GM12891 (cell line): ENCODE measurements at regions not wholly inside any gene's neighbourhood (a gene's known extent, or its start where the extent isn't known, plus 50 kb on each side); places are given as distances from the start of the nearest gene placed in this dataset.

Experiments
- POLR2A ChIP-seq: IDR thresholded peaks from 2 replicates; pipeline ENCODE4 v1.6.1; 2011; ENCODE audit warnings: low read depth, low read length, control low read depth
- POLR2AphosphoS5 ChIP-seq: IDR thresholded peaks from 2 replicates; pipeline ENCODE4 v1.6.1; 2011; ENCODE audit warnings: low read depth, low read length, control low read depth
- SPI1 ChIP-seq: IDR thresholded peaks from 2 replicates; pipeline ENCODE4 v1.6.1; 2011; ENCODE audit warnings: low read depth, low read length, control low read depth

DNA sequence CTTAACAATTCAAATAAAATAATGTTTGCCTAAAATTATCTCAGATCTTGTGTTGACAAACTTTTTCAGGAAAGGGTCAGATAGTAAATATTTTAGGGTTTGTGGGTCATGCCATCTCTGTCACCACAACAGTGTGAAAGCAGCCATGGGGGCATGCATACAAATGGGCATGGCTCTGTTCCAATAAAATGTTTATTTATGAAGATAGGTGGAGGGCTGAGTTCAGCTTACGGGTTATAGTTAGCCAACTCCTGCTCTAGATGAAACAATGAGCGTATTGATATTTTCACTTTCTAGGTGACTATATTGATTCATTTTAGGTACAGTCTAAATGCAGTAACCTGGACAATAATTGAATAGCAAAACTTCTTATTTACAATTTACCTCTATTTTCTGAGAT, 533.8 kb upstream of the CLINT1 start:
- TF ChIP-seq POLR2AphosphoS5 (no peak), POLR2A (no peak), SPI1 (no peak)
